Thoracic aorta (tissue), 2 donors: ENCODE measurements at regions not wholly inside any gene's neighbourhood (a gene's known extent, or its start where the extent isn't known, plus 50 kb on each side); places are given as distances from the start of the nearest gene placed in this dataset.
"Not testable (repeated sequence)": the region's sequence is repeated elsewhere in the genome, so short reads cannot be mapped to it uniquely, and the experiment has no call there.

ENCODE experiments used
- ATAC-seq: fragments of 150-250 bp; one replicate; pipeline ENCODE4 v1.8.0; 2017; ENCODE audit warnings: low read depth; ENCODE audit not compliant: insufficient number of reproducible peaks, low FRiP score
- DNase-seq: peaks from one replicate; pipeline ENCODE4 v3.0.0-alpha.2; 2020; ENCODE audit warnings: low spot score
- H3K27ac ChIP-seq, 2 donors: fragments of 200-600 bp; sonication (generic); 1 replicate in 1 of 2; 2 replicates in 1 of 2; pipeline ENCODE4 v1.5.1; 2016; ENCODE audit warnings: mild to moderate bottlenecking in 2 of 2, moderate library complexity in 2 of 2
- H3K27me3 ChIP-seq: fragments of 200-600 bp; sonication (generic); replicated peaks from 2 replicates; pipeline ENCODE4 v1.6.0; 2016; ENCODE audit warnings: mild to moderate bottlenecking; ENCODE audit not compliant: insufficient read depth
- H3K36me3 ChIP-seq: fragments of 200-600 bp; sonication (generic); one replicate; pipeline ENCODE4 v1.5.1; 2016
- H3K4me1 ChIP-seq, 2 donors: fragments of 200-600 bp; sonication (generic); 1 replicate in 1 of 2; 2 replicates in 1 of 2; pipeline versions ENCODE4 v1.5.1 to v1.6.0; 2016; ENCODE audit warnings: low read depth in 2 of 2, mild to moderate bottlenecking in 1 of 2; ENCODE audit not compliant: control insufficient read depth in 1 of 2
- H3K4me3 ChIP-seq: fragments of 200-600 bp; sonication (generic); 2 replicates; pipeline ENCODE4 v1.5.1; 2016; ENCODE audit warnings: mild to moderate bottlenecking
- H3K9me3 ChIP-seq: fragments of 200-600 bp; sonication (generic); 2 replicates; pipeline ENCODE4 v1.5.1; 2016
- CTCF ChIP-seq: fragments of 200-600 bp; sonication (generic); IDR thresholded peaks from one replicate; pipeline ENCODE4 v1.5.1; 2019; ENCODE audit warnings: antibody characterized with exemption

GRCh38 chr4:177494791-177495190 lies 52.6 kb upstream of the AGA start:
- Histone ChIP-seq H3K4me1 (no peaks in the 10 kb centered on the region), H3K27ac (no peak overlapping the region), H3K9me3 (no peaks in the 10 kb centered on the region), H3K36me3 (no peaks in the 10 kb centered on the region), H3K27me3 (no peaks in the 10 kb centered on the region), H3K4me3 (no peak overlapping the region)
- no peak for ATAC-seq
- no peak for DNase-seq
- no peak for TF ChIP-seq CTCF

- DNase-seq, H3K4me1 ChIP-seq, H3K9me3 ChIP-seq, ATAC-seq, H3K36me3 ChIP-seq, H3K27ac ChIP-seq, H3K27me3 ChIP-seq, H3K4me3 ChIP-seq: not testable (repeated sequence)
These were observed 53.4 kb upstream of the AGA start for GRCh38 chr4:177495626-177496025.

GRCh38 chr4:177499537-177499936 lies 57.3 kb upstream of the AGA start:
- no peak for DNase-seq
- Histone ChIP-seq H3K36me3 (no peaks in the 10 kb centered on the region), H3K27ac (no peak overlapping the region), H3K4me1 (no peaks in the 10 kb centered on the region), H3K27me3 (no peaks in the 10 kb centered on the region), H3K9me3 (peaks cover 2% of the 10 kb centered on the region), H3K4me3 (no peak overlapping the region)
- no peak for ATAC-seq
- no peak for TF ChIP-seq CTCF

- H3K4me1 ChIP-seq = no peaks in the 10 kb centered on the region
- no peak for ATAC-seq
- H3K27me3 ChIP-seq = no peaks in the 10 kb centered on the region
- peaks cover 2% of the 10 kb centered on the region for H3K9me3 ChIP-seq
- H3K27ac ChIP-seq = no peak overlapping the region
- TF ChIP-seq CTCF = no peak
- no peak for DNase-seq
- no peaks in the 10 kb centered on the region for H3K36me3 ChIP-seq
- no peak overlapping the region for H3K4me3 ChIP-seq
These were observed 63.0 kb upstream of the AGA start for GRCh38 chr4:177505171-177505615.

- ATAC-seq = no peak
- H3K27me3 ChIP-seq = no peaks in the 10 kb centered on the region
- H3K27ac ChIP-seq = no peak overlapping the region
- no peaks in the 10 kb centered on the region for H3K36me3 ChIP-seq
- H3K4me1 ChIP-seq = no peaks in the 10 kb centered on the region
- TF ChIP-seq CTCF = no peak
- no peaks in the 10 kb centered on the region for H3K9me3 ChIP-seq
- H3K4me3 ChIP-seq = no peak overlapping the region
- no peak for DNase-seq
These were observed 66.4 kb upstream of the AGA start for GRCh38 chr4:177508662-177509061.

- Histone ChIP-seq H3K9me3 (no peaks in the 10 kb centered on the region), H3K4me3 (no peak overlapping the region), H3K4me1 (no peaks in the 10 kb centered on the region), H3K36me3 (no peaks in the 10 kb centered on the region), H3K27me3 (no peaks in the 10 kb centered on the region), H3K27ac (no peak overlapping the region)
- DNase-seq (no peak), ATAC-seq (no peak)
- TF ChIP-seq CTCF = no peak
These were observed 67.0 kb upstream of the AGA start for GRCh38 chr4:177509226-177509745.
